Hepatic stellate cell (primary cell): ENCODE measurements at regions not wholly inside any gene's neighbourhood (a gene's known extent, or its start where the extent isn't known, plus 50 kb on each side); places are given as distances from the start of the nearest gene placed in this dataset.

ENCODE experiments used
- DNase-seq: peaks from one replicate; pipeline ENCODE4 v3.0.0; 2011; ENCODE audit warnings: low spot score

DNA sequence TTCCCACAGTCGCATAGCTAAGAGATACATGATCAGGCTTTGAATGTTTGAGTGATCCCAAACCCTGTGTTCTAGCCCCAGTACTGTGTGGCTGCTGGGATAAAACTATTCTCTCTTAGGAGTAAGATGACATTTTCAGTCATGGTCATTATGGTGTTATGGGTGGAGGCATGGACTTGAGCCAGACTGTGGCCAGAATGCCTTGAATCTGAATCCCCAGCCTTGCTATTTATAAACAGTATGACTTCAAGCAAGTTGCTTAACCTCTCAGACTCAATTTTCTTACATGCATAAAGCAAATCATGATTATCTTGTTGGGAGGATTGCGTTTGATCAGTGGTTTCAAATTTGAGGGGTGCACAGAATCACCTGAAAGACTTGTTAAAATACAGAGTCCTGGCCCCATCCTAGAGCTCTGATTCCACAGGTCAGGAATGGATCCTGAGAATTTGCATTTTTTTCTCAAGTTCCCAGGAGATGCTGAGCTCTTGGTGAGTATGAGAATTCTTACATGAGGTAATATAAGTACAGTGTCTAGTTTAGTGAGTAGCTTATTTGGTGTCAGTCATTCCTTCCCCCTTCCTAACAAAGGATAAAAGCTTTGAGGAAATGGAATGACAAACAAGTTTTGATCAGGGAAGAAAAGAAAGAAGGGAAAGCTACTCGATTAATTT lies 571.7 kb downstream of the METTL15 start:
- DNase-seq, result peak; percentile 40

DNA sequence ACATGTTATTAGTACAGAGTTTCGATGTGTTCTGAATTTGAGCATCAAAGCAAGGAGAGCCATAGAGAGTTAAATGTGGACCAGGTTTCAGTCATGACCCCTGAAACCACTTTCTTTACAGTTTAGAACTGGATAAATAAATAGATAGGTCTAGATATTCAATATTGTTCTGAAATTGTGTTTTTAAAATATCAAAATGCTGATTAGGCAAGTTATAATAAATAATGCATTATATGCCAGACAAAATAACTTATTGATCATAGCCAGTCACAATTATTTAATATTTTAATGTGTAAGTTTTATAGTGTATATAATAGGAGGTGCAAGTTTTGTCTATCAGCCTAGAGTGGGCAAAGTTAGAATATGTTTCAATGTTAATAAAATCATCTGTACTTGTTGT lies 569.5 kb downstream of the METTL15 start:
- no peak for DNase-seq

DNA sequence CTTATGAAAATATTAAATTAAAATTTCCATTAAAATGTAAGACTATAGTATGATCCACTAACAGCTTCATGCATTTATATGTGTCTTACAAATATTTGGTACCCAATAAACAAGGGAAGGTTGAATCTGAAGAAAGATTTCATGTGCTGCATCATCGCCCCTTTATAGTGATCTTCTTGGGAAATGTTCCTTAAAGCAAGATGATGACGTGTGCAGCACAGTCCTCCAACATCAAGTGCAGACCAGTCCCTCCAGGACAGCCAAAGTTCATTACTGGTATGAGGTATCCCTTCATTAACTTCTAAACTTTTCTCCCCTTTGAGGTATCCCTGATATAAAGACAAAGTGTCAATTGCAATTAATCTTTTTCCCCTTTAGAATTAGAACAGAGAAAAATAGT lies 567.0 kb downstream of the METTL15 start:
- DNase-seq, result no peak

DNA sequence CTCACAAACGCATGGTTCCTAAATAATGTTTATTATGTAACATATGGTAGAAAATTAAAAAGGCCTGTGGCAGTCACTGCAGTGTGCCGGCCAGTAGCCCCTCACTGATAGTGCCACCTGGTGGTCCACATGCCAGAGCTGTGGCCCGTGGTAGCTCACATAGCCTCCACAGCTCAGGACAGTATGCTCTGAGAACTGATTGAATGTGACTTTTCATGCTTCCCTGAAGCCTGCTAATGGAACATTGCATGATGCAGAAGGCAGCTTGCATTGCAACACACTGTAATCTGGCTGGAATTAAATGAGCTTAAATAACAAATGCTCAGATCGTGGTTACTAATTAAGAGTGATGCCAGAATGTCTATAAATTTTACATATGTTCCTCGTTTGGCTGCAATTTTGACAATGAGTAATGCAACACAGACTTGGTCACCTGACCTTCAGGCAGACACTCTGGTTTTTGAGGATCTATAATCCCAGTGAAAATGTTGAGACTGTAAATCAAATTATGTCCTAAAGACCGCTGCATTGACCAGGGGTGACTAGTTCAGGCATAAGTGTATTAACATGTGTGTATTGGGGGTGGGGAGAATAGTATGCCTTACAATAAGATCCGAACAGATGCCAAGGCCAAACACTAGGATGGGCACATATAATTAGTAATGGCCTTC lies 566.4 kb downstream of the METTL15 start:
- no peak for DNase-seq

DNA sequence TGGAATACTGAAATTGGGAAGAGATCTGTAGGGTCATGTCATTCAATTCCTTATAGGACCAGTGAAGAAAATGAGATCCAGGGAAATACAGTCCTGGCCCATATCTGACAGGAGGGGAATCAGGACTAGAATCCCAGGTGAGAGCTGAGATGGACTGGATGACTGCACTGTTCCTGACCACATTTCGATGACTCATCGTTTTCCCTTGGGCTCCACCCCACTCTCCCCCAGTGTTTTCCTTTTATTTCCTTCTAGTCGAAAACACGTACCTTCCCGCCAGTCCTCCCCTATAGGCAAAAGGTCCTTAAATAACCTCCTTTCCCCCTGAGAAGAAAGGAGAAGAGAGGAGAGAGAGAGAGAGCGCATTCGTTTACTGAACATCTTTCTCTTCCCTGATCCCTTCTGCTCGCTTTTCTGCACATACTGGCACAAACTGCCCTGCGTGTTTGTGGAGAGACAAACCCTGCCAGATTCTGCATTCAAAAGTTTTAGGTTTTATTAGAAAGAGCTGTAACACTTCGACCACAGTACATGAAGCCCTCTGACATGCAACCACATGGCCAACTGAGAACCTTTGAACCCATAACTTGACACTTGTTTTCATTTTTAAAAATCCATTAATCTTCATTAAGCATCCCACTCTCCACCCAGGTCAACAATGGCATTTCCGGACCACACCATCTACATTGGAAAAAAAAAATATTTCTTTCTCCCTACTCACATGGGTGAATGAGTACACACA lies 565.7 kb downstream of the METTL15 start:
- DNase-seq, result peak; percentile 9

DNA sequence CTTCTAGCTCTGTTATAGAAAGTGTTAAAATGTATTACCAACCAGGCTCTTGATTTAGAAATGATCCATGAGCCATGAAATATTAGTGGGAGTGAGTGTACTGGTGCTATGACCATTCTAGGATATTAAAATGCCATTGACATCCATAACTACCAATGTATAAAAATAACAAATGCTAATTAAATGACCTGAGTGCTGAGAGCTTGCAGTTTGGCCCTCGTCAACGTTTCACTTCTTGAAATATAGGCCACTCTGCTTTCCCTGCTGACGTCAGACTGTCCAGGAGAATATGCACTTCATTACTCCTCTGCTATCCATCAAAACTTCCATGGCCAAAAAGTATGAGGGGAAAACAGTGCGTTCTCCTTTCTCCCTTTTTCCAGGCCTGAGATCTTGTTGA lies 563.1 kb downstream of the METTL15 start:
- no peak for DNase-seq

DNA sequence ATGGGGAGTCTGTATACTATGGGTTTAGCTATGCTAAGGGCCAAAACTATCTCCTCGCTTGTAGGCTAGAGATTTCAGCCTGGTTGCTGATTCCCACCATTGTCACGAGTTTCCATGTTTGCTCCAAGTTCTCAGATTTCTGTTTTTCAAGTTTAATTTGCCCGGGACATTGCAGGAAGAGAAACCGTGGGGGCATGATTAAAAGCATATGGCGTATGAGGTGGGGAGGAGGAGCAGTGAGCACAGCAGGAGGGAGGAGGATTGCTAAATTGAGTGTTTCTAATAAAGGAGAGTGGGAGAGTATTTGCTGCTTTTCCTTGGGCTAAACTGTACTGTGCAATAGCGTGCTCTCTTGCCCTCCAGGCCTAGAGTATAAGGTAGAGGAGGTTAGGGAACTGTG lies 558.4 kb downstream of the METTL15 start:
- DNase-seq, result no peak

DNA sequence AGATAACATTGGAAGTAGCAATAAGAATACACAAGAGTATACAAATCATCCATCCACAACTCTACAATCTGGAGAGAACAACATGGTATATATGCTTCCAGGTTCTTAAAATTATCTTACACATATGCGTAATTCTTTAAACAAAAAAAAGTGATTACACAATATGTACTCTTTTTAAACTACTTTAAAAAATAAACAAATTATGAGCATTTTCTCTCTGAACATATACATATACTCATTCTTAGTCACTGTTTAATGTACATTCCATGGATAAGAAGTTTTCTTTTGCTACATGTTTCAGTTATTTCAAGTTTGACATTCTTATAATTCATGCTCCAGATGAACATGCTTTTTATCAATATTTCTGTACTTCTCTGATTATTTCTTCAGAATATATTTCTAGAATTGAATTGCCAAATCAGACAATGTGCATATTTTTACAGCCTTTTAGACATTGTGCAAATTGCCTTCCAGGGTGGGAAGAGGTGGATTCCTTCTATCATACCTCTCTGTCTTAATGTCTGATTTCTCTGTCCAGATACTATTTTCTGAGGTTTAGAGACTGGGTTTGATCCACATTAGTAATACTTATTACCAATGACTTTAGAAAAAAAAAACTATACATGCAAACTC lies 551.6 kb downstream of the METTL15 start:
- DNase-seq, result no peak

DNA sequence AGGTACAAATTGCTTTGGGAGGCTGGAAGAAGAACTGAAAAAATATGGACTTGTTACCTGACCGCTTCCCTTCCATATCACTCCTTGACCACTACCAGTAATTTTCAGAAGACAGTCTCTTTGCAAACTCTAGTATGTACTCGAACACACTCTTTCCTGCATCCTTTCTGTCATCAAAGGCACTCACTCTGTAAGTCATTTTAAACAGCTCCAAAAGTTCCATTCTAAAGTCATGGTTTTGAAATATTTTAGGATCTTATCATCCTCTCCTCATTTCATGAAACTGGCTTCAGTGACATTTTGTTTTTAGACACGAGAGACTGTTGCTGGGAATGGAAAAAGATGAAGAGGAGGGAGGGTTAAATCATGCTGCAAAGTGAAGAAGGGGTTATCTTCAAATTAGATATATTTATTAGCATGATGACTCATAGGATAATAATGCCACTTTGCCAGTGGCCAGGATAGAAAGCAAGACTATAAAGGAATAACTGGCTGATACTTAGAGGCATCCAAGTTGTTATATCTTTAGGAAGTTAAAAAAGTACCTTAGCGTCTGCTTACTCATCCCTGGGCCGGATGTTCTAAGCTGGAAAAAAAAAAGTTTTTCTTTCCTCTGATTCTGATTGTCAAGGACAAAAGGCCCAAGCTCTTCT lies 549.3 kb downstream of the METTL15 start:
- DNase-seq, result no peak

DNA sequence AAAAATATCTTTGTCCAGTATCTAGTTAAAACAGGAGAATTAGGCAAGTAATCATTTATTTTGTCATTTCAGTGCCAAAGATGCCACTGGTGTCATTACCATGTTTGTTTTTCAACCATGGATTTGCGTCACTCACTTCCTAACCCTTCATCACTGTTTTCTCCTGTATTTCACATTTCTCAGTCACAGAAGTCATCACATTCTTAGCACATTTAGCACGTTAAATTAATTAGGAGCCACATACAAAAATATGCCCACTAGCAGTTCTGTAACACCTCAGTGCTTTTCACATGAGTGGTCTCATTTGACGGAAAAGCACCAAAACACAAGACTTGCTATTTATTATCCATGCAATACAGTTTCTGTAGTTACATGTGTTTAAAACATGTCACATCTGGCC lies 546.0 kb downstream of the METTL15 start:
- no peak for DNase-seq

DNA sequence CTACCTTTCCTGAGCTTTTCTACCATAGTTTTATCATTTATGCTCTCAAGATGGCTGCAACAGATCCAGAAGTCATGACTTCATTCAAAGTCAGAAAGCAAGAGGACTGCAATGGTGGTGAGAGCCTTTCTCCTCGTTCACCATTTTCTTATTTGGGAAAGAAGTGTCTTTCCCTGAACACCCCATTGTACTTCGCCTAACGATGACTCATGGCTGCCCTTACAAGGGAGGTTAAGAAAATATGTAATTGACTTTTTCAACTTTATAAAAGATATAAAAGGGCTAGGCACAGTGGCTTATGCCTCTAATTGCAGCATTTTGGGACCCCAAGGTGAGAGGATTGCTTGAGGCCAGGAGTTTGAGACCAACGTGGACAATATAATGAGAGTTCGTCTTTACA lies 541.7 kb downstream of the METTL15 start:
- no peak for DNase-seq

DNA sequence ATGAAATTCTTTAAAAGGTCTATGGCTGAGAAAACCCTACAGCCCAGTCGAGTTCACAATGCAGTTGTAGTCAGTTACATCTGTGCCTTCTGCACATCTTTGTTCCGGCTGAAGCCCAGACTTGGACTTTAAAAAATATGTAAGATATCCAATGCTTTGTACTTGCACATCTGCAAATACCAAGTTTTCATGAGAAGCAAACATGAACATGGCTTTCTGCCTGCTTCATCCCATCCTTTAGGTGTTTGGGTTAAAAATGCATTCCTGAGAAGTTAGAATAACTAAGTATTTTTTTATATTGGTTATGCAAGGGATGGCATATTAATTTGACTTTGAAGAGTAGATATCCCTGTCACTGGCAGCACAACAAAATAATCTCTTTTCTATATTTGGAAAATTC lies 528.4 kb downstream of the METTL15 start:
- DNase-seq, result no peak

DNA sequence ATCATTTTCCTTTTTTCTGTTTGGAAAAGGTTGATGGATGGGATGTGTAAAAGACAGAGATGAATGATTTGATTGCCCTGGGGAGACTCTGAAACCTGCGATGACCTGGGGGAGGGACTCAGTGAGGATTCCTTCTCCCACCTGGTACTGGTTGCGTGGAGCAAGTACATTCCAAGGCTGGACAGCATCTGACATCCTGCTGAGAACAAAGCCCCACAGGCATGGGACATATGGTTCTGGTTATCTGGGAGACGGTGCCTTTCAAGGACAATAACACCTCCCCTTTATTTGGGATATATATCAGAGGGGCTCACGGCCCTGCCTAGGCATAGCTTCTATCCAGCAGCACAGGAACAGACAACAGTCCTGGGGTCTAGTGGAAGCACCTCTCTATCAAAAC lies 527.8 kb downstream of the METTL15 start:
- no peak for DNase-seq

DNA sequence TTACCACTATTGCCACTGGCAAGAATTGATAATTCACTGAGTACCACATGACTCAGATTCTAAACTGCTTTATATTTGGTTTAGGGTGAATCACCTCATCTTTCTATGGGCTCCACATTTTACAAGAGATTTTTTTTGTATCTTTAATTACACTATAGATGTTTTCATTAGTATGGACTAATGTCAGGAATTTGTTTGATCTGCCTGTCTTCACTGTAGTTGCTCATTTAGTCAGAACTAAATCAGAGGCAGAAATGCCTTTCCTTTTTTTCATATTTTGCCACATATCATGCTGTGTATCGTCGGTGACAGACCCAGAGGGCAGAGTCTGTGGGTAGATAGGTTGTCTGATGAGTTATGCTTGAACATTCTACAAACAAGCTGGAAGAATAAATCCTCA lies 524.1 kb downstream of the METTL15 start:
- DNase-seq, result no peak

DNA sequence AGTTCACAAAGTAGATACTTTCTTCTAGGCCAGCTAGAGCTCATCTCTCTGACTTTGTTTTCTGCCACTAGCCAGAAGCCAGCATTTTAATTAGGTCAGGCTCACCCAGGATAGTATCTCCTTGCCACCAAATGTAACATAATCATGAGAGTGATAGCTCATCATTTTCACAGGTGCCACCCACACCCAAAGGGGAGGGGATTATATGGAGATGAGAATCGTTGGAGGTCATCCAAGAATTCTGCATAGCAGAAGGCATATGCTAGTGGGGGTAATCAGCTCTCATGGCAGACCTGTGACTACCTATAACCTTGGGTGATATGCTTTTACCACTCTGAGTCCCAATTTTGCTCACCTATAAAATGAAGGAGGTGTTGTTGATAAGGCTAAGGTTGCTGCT lies 523.0 kb downstream of the METTL15 start:
- DNase-seq, result no peak

DNA sequence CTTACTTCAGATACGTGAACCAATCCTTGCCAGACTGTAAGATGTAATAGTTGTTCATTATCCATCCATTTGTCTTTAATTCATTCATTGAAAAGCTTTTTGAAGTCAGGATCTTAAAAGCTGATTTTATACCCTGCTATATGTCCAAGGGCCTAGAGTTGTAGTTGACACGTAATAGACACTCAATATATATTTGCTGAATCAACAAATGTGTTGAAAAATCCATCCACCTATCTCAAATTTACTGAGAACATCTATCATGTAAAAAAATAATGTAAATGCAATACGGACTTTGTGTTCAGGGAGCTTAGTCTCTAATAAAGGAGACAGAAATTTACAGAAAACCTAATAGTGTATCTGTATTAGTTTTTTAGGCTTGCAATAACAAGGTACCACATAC lies 521.0 kb downstream of the METTL15 start:
- no peak for DNase-seq

DNA sequence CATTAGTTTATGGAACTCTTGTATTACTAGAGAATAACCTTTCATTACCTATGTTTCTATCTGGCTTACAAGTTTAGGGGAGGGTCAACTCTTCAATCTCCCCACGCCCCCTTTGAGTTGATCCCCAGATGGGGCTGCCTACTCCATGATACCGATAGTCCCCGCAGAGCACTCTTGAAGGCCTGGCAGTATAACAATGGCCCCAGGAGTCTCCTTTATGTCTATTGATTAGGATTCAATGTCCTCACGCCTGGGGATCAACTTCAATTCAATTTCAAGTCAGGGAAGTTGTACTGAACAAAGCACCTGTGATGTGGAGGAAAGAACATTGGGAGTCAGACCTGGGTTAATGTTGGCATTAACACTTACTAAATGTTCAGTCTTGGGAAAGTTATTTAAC lies 520.2 kb downstream of the METTL15 start:
- no peak for DNase-seq

DNA sequence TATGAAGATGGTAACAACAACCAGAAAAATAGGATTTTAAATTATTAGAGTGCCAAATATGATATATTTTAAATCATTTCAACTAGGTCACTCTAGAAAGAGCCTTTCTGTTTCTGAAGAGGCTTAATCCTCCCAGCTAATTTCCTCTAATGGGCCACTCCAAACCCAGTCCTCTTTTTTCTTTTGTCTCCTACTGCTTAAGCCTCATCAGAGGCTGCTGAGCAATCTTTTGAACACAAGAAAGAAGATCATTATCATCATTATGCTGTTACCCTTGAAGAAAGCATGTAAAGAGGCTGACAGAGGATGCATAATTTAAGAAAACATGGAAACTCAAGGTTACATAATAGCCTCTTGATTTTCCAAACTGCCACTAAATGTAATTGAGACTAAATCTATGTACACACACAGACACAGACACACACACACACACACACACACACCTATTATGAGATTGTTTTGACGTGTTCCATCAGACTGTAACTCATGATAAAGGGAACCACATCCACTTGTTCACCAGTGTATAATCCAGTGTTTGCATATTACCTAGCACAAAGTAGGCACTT lies 519.6 kb downstream of the METTL15 start:
- DNase-seq, result no peak

DNA sequence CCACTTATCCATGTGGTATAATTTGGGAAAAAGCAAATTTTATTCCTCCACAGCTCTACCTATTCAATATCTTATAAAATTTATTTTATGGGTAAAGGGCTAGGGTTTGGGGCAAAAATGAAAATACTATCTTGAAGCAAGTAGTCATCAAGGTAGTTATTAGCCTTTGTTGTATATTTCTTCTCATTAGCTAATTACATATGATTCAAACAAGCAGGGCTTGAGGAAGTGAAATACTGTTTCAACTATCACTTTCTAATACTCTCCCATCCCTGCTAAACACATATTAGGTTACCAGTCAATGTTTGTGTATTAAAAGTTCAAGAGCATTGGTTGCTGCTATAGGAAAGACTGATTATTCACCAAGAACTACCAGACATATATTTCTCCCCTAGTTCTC lies 517.3 kb downstream of the METTL15 start:
- no peak for DNase-seq

DNA sequence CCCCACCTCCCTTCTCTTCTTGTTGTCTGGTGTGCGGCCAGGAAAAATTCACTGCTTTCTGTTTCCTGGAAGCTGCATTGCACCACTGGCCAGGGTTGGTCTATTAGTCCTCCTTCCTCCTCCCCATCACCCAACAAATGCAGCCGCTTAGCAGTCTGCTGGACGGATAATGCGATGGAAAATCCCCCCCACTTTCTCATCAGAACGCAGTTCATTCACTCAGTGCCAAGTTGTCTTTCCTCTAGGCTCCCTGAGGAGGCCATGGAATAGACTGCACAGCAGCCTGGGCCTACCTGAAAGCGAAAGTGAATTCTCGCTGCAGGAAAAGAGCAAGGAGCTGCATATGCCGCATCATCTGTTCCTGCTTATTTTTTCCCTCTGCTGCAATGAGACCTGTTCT lies 513.6 kb downstream of the METTL15 start:
- DNase-seq, result peak; percentile 27

DNA sequence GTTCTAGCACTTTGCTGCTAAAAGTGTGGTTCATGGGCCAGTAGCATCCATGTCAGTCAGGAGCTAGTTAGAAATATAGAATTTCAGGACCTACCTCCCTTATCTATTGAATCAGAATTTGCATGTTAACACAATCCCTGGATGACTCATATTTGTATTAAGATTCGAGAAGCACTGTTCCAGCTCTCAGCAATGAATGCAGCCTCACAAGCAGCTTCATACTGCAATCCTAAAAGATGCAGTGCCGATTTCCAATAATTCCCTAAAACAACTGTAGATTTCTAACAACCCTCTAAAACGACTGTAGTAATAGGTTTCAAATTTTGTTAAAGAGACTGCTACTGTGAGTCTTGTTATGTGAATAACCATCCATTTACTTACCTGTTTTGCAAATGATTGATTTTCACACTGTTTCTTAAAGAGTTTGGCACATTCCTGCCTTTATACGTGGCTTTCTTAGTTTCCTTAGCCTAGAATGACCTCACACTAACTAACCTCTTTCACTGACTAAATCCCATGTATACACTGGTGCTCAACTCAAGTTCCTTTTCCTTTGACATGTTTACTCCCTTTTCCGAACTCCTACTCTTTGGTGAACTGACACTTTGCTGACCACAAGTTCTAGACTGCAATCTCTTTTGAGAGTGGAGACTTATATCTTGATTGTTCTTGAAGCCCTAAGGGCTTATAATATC lies 511.8 kb downstream of the METTL15 start:
- no peak for DNase-seq
